ENCODE measurements at regions not wholly inside any gene's neighbourhood (a gene's known extent, or its start where the extent isn't known, plus 50 kb on each side); places are given as distances from the start of the nearest gene placed in this dataset.
"Not testable (repeated sequence)": the region's sequence is repeated elsewhere in the genome, so short reads cannot be mapped to it uniquely, and the experiment has no call there.

DNA sequence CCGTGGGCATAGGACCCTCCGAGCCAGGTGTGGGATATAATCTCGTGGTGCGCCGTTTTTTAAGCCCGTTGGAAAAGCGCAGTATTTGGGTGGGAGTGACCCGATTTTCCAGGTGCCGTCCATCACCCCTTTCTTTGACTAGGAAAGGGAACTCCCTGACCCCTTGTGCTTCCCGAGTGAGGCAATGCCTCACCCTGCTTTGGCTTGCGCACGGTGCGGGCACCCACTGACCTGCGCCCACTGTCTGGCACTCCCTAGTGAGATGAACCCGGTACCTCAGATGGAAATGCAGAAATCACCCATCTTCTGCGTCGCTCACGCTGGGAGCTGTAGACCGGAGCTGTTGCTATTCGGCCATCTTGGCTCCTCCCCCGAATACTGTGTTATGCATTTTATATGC, 575.0 kb downstream of the PDHA2 start:
- not testable (repeated sequence) for TF ChIP-seq CTCF (IDR thresholded peaks at IDR 0.05); EZH2 (IDR thresholded peaks at IDR 0.05; ENCODE audit: borderline replicate concordance, insufficient read depth, low read depth, low read length, poor library complexity, severe bottlenecking)
